AG09319 (cell line): ENCODE measurements at regions not wholly inside any gene's neighbourhood (a gene's known extent, or its start where the extent isn't known, plus 50 kb on each side); places are given as distances from the start of the nearest gene placed in this dataset.

Experiments used
- DNase-seq: peaks from one replicate; pipeline ENCODE4 v3.0.0-alpha.2; 2010; ENCODE audit warnings: low read depth; ENCODE audit errors: extremely low read depth
- TF ChIP-seq, protein P1 (sequence below): IDR thresholded peaks from 2 replicates; pipeline ENCODE4 v1.5.1; 2011; ENCODE audit warnings: low read depth, mild to moderate bottlenecking, inconsistent platforms, low read length, moderate library complexity

DNA sequence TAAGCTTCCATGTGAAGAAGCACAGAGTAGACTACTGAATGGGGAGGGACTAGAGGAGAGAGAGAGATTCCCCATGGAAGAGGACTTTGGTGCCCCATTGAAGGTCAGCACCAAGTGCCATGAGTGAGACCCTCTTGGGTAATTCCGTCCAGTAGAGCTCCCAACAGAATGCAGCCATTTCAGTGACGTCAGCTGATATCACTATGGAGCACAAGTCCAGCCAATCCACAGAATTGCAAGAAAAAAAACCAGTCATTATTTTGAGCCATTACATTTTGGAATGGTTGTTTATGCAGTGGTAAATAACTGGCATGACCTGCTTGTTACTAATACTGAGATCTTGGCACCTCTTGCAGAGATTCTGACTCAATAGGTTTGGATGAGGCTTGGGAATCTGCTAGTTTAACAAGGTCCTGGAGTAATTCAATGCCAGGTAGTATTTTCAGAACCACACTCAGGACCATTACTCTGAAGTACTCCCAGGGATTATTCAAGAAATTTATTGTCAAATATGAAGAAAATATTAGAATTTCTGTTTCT, 52.6 kb upstream of the SP8 start:
- TF ChIP-seq, protein P1, sequence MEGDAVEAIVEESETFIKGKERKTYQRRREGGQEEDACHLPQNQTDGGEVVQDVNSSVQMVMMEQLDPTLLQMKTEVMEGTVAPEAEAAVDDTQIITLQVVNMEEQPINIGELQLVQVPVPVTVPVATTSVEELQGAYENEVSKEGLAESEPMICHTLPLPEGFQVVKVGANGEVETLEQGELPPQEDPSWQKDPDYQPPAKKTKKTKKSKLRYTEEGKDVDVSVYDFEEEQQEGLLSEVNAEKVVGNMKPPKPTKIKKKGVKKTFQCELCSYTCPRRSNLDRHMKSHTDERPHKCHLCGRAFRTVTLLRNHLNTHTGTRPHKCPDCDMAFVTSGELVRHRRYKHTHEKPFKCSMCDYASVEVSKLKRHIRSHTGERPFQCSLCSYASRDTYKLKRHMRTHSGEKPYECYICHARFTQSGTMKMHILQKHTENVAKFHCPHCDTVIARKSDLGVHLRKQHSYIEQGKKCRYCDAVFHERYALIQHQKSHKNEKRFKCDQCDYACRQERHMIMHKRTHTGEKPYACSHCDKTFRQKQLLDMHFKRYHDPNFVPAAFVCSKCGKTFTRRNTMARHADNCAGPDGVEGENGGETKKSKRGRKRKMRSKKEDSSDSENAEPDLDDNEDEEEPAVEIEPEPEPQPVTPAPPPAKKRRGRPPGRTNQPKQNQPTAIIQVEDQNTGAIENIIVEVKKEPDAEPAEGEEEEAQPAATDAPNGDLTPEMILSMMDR, result no peak
- no peak for DNase-seq

DNA sequence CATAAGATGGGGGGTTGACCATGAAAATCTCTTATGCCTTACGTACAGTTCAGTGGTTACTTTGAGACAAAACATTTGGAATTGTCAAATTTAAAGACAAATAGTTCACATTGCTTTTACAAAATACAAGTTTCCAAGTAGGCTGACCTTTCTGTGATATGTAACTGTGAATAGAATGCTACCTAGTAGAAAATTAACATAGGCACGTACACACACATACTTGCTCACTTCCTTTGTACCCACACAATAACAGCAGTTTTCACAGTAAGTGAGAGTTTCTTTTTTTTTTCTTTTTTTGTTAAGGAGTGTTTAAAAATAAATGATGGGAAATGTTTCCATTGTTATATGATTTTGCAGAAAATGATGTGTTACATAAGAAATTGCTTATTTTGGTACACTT, 53.3 kb upstream of the SP8 start:
- no peak for DNase-seq
- TF ChIP-seq, protein P1, result no peak

DNA sequence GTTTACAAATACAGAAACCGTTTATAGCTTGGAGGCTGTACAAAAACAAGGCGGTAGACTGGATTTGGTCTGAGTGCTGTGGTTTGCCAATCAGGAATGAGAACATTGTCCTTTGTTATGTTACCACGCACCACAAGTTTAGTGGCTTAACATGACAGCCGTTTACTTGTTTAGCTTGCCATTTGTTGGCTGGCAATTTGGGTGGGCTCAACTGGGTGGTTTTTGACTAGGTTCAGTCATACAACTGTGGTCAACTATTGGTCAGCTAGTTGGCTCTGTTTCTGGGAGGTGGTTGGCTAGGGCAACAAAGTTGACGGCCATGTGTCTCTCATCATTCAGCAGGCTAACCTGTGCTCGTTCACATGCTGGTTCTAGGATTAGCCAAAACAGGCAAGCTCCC, 60.1 kb upstream of the SP8 start:
- no peak for DNase-seq

DNA sequence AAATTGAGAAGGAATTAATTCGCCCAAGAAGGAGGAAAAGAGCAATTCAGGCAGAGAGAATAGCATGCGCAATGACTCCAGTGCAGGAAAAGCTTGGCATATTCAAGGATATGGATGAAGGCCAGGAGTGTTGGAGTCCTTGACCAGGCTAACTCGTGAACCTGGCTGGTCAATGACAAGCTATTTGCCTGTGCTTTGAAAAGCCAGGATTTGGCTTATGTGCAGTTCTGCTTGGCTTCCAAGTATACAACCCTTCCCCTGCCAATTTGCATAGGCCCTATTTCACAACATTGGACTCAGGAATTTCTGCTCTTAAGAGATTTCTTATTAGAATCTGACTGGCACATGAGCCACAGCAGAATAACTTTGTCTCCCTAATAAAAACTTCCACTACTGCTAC, 72.3 kb upstream of the SP8 start:
- TF ChIP-seq, protein P1, result no peak
- DNase-seq, result no peak

More for the DNA sequence above, 60.1 kb upstream of the SP8 start:
- TF ChIP-seq, protein P1, result no peak

DNA sequence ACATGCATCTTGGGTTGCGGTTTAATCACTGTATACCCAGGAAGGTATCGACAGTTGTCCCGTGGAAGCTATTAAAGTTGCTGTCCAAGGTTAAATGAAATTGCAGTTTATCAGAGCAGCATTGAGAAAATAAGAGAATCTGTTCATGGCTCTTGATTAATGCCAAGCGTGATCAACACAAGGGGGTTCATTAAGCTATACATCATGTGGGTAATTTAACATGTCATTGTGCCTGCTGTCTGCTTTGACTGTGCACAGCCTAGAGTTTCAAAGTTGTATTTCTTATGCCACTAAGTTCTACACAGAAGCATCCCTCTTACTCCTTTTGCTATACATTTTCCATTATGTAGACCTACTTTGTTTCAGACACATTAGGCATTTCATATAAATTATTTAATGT, 74.8 kb upstream of the SP8 start:
- no peak for DNase-seq

DNA sequence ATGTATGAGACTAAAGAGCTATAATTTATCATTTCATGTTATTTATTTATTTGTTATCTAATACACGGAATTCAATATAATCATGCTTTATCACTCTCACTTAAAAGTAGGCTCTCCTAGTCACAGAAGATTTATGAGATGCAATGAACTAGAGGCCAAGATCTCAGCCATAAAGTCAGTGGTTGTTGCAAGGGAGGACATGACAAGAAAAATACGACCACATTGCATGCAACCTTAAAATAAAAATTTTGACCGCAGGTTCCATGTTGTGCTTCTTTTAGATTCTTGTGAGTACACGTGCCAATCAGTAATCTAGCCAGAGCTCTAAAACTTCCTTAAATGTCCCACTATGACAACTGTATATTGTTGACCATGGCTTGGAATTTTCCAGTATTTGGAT, 75.9 kb upstream of the SP8 start:
- TF ChIP-seq, protein P1, result no peak
- DNase-seq, result no peak

More for the DNA sequence above, 74.8 kb upstream of the SP8 start:
- TF ChIP-seq, protein P1, result no peak

DNA sequence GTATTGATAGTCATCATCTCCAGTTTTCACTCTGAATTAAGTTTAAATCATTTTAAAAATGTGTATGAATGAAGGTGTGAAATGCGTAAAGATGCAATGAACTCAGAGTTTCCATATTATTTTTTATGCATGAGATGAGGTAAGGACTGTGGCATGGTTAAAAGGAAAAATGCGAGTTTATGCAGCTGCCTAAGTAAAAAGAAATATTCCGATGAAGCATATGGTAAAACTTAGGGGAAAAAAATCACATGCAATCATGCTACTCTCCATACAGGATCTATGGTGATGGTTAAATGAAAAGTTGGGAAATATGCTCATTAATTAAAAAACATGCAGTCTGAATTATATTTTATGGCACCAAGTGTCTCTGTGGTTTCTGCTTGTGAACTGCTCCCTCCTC, 77.5 kb upstream of the SP8 start:
- no peak for DNase-seq
- TF ChIP-seq, protein P1, result no peak
